Panc1 (cell line): ENCODE measurements at regions not wholly inside any gene's neighbourhood (a gene's known extent, or its start where the extent isn't known, plus 50 kb on each side); places are given as distances from the start of the nearest gene placed in this dataset.

Experiments
- ATAC-seq: fragments of 200-7000 bp; cut with Tn5 transposase; 2 replicates; pipeline ENCODE4 v1.9.1; 2020; ENCODE audit warnings: mild to moderate bottlenecking, moderate library complexity
- BruUV-seq: library from RNA; stranded (reverse); fragments of 400-500 nt; replicated peaks from 2 replicates; lab custom pipeline; 2021; lab: Mats Ljungman, UMichigan
- CTCF ChIA-PET: fragments of 300-600 bp; sonication (Branson Sonifier 250); formaldehyde crosslinking; loops from one replicate; lab custom pipeline; 2022; ENCODE audit warnings: antibody characterized with exemption; lab: Charles Lee
- POLR2A ChIA-PET: fragments of 300-600 bp; sonication (Branson Sonifier 250); formaldehyde crosslinking; loops from one replicate; lab custom pipeline; 2022; ENCODE audit warnings: antibody characterized with exemption; lab: Charles Lee
- DNase-seq: peaks from one replicate; pipeline ENCODE4 v3.0.0-alpha.2; 2010; ENCODE audit warnings: low read depth, low spot score
- H3K27ac ChIP-seq: 2 replicates; pipeline ENCODE4 v1.5.1; 2011; ENCODE audit warnings: mild to moderate bottlenecking, low read length, inconsistent platforms
- H3K27me3 ChIP-seq: fragments of 200-500 bp; sonication (Bioruptor generic); 2 replicates; pipeline ENCODE4 v1.6.0; 2014; ENCODE audit warnings: low read length, inconsistent platforms; ENCODE audit not compliant: control insufficient read depth, insufficient read depth
- H3K36me3 ChIP-seq: fragments of 200-500 bp; sonication (Bioruptor generic); 2 replicates; pipeline ENCODE4 v1.5.1; 2014; ENCODE audit warnings: inconsistent platforms, mild to moderate bottlenecking, low read length, moderate library complexity; ENCODE audit not compliant: control insufficient read depth, insufficient read depth
- H3K4me1 ChIP-seq: 2 replicates; pipeline ENCODE4 v1.5.1; 2011; ENCODE audit warnings: inconsistent platforms, mild to moderate bottlenecking, low read length, moderate library complexity; ENCODE audit not compliant: control insufficient read depth, insufficient read depth
- H3K4me3 ChIP-seq, 2 experiments: 2 replicates each; pipeline ENCODE4 v1.5.1; 2011 to 2012; ENCODE audit warnings: low read depth in 2 of 2, low read length in 2 of 2, mild to moderate bottlenecking in 2 of 2, inconsistent platforms in 1 of 2, moderate library complexity in 1 of 2
- H3K9me3 ChIP-seq: fragments of 200-500 bp; sonication (Bioruptor generic); 2 replicates; pipeline ENCODE4 v1.5.1; 2014; ENCODE audit warnings: low read depth, mild to moderate bottlenecking, inconsistent platforms, low read length, moderate library complexity; ENCODE audit not compliant: control insufficient read depth, insufficient read depth
- POLR2AphosphoS5 ChIP-seq: IDR thresholded peaks from 2 replicates; pipeline ENCODE4 v1.6.1; 2012; ENCODE audit warnings: mild to moderate bottlenecking, low read depth, low read length, moderate library complexity
- SIN3A ChIP-seq: IDR thresholded peaks from 2 replicates; pipeline ENCODE4 v1.6.1; 2012; ENCODE audit warnings: low read depth, mild to moderate bottlenecking, low read length, moderate library complexity, borderline replicate concordance; ENCODE audit not compliant: insufficient read depth
- TCF7L2 ChIP-seq: IDR thresholded peaks from 2 replicates; pipeline ENCODE4 v1.6.1; 2011; ENCODE audit warnings: mild to moderate bottlenecking, low read depth, low read length, inconsistent platforms
- in situ Hi-C: cut with HindIII; loops from 2 replicates; pipeline ENCODE4 v1.10.0; 2016; ENCODE audit warnings: low sequenced_read_pairs, low pct_unique_long_range_greater_than_20kb
- intact Hi-C: fragments of 100-400 bp; cut with micrococcal nuclease; formaldehyde crosslinking; loops from one replicate; pipeline ENCODE4 v1.10.0; 2022; ENCODE audit not compliant: unreplicated experiment
- TF ChIP-seq, protein P1 (sequence below), 2 experiments: IDR thresholded peaks; 2 replicates each; pipeline ENCODE4 v1.6.1; 2011 to 2012; ENCODE audit warnings: low read depth in 2 of 2, control low read depth in 1 of 2, low read length in 1 of 2, mild to moderate bottlenecking in 1 of 2, moderate library complexity in 1 of 2; ENCODE audit not compliant: insufficient read depth in 1 of 2
- TF ChIP-seq, protein P2 (sequence below): fragments of 450-650 bp; IDR thresholded peaks from 2 replicates; pipeline ENCODE4 v1.5.1; 2017; ENCODE audit warnings: mild to moderate bottlenecking

DNA sequence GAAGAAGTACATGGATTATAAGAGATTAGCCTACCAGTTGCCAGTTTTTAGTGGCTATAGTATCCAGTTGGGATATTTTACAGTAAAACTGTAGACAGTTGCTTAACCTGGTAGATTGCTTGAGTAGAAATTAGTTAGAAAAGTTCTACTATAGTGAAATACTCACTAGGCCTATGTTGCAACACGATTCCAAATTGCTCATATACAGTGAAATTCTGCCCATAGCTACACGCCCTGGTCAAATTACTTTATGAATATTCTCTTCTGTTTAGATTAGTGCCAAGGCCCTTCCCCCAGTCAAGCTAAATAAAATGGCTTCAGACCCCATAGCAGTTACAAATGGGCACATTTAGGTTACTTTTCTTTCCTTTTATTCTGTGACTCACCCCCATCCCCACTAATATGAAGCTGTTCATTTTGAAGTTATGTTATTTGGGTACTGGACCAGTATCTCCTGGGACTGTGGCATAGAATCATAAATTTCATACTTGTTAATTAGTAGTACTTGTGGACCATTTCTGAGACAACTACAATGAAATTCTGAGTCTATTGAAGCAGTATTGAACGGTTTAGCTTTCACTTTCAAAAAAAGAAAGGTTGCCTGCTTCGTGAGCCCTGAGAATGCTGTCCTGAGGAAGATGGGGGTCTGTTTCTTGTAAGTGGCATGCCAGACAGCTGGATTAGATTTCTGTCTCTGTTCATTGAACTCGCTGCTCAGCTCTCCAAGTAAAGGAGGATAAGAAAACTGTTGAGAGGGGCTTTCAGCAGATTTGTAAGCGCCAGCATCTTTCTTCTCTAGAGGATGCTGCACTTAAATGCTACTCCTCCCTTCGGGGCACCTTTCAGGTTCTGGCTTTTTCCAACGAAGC lies 65.8 kb upstream of the CFAP20DC start:
- Histone ChIP-seq H3K27me3 (no peaks in the 10 kb centered on the region), H3K4me3 (peak overlapping the region in 1 of 2 experiments; percentile 20; a peak in 2 of 4 replicates), H3K27ac (no peak overlapping the region), H3K4me1 (no peaks in the 10 kb centered on the region), H3K36me3 (no peaks in the 10 kb centered on the region), H3K9me3 (no peaks in the 10 kb centered on the region)
- intact Hi-C loops (no loop called here), in situ Hi-C loops (no loop called here)
- no peak for DNase-seq
- ChIA-PET POLR2A (no interaction called here), CTCF (no interaction called here)
- ATAC-seq: no peak
- BruUV-seq: no TSS peak
- TF ChIP-seq POLR2AphosphoS5: no peak
- TF ChIP-seq, protein P1, sequence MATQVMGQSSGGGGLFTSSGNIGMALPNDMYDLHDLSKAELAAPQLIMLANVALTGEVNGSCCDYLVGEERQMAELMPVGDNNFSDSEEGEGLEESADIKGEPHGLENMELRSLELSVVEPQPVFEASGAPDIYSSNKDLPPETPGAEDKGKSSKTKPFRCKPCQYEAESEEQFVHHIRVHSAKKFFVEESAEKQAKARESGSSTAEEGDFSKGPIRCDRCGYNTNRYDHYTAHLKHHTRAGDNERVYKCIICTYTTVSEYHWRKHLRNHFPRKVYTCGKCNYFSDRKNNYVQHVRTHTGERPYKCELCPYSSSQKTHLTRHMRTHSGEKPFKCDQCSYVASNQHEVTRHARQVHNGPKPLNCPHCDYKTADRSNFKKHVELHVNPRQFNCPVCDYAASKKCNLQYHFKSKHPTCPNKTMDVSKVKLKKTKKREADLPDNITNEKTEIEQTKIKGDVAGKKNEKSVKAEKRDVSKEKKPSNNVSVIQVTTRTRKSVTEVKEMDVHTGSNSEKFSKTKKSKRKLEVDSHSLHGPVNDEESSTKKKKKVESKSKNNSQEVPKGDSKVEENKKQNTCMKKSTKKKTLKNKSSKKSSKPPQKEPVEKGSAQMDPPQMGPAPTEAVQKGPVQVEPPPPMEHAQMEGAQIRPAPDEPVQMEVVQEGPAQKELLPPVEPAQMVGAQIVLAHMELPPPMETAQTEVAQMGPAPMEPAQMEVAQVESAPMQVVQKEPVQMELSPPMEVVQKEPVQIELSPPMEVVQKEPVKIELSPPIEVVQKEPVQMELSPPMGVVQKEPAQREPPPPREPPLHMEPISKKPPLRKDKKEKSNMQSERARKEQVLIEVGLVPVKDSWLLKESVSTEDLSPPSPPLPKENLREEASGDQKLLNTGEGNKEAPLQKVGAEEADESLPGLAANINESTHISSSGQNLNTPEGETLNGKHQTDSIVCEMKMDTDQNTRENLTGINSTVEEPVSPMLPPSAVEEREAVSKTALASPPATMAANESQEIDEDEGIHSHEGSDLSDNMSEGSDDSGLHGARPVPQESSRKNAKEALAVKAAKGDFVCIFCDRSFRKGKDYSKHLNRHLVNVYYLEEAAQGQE (IDR thresholded peaks at IDR 0.05; ENCODE audit: insufficient read depth in 1 of 2, low read depth in 2 of 2, low read length in 1 of 2): no peak
- no peak for TF ChIP-seq TCF7L2
- TF ChIP-seq, protein P2, sequence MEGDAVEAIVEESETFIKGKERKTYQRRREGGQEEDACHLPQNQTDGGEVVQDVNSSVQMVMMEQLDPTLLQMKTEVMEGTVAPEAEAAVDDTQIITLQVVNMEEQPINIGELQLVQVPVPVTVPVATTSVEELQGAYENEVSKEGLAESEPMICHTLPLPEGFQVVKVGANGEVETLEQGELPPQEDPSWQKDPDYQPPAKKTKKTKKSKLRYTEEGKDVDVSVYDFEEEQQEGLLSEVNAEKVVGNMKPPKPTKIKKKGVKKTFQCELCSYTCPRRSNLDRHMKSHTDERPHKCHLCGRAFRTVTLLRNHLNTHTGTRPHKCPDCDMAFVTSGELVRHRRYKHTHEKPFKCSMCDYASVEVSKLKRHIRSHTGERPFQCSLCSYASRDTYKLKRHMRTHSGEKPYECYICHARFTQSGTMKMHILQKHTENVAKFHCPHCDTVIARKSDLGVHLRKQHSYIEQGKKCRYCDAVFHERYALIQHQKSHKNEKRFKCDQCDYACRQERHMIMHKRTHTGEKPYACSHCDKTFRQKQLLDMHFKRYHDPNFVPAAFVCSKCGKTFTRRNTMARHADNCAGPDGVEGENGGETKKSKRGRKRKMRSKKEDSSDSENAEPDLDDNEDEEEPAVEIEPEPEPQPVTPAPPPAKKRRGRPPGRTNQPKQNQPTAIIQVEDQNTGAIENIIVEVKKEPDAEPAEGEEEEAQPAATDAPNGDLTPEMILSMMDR: no peak
- no peak for TF ChIP-seq SIN3A

DNA sequence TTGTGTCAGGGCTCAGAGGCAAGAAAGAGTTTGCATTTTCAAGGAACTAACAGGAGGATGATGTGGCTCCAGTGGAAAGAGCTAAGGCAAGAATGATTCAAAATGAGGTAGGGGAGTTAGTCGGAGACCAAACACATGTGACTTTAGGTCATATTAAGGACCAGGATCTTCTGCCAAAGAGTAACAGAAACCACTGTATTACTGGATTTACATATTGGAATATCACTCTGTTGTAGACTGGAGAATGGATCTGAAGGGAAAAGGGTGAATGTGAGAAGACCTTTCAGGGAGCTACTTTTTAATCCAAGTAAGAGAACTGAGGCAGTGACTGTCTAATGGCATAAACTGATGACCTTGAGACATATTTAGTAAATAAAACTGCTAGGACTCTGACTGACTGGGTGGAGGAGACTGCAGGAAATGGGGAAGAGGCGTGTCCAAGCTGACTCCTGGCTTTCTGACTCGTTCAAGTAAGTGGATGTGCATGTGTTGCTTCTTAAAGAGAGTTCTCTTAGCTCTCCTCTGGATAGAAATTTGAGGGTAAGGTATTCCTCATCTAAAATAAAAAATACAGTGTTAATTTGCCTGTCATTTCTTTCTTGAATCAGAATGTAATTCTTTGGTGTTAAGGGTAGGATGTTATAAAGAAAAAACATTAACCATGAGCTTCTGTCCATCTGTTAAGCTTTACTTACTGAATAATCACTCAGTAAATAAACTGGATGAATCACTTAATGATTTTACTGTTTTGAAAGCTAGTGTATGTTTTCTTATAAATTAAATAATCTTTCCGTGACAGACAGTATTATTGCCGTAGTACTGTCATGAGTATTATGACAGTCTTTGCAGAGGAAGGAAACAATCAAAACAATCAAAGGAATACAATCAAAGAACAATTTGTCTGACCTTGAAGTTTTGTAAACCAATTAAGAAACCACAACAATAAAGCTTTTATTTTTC lies 58.3 kb upstream of the CFAP20DC start:
- ChIA-PET POLR2A (no interaction called here), CTCF (no interaction called here)
- Histone ChIP-seq H3K4me1 (no peaks in the 10 kb centered on the region), H3K36me3 (no peaks in the 10 kb centered on the region), H3K27ac (no peak overlapping the region), H3K4me3 (no peak overlapping the region), H3K9me3 (no peaks in the 10 kb centered on the region), H3K27me3 (no peaks in the 10 kb centered on the region)
- TF ChIP-seq TCF7L2 (no peak), POLR2AphosphoS5 (no peak), SIN3A (no peak)
- TF ChIP-seq, protein P2: no peak
- TF ChIP-seq, protein P1 (IDR thresholded peaks at IDR 0.05; ENCODE audit: insufficient read depth in 1 of 2, low read depth in 2 of 2, low read length in 1 of 2): no peak
- BruUV-seq: no TSS peak
- no peak for ATAC-seq
- intact Hi-C loops: no loop called here
- DNase-seq: peak; percentile 28
- in situ Hi-C loops: no loop called here
